Esophagus squamous epithelium (tissue), 5 donors: ENCODE measurements at regions not wholly inside any gene's neighbourhood (a gene's known extent, or its start where the extent isn't known, plus 50 kb on each side); places are given as distances from the start of the nearest gene placed in this dataset.

Experiments
- DNase-seq: peaks from one replicate; lab custom pipeline; 2025; lab: John Stamatoyannopoulos, UW
- H3K27ac ChIP-seq, 4 donors: fragments of 200-600 bp; sonication (generic); one replicate each; pipeline ENCODE4 v1.5.1; 2016 to 2019; ENCODE audit warnings: mild to moderate bottlenecking in 1 of 4
- H3K27me3 ChIP-seq, 4 donors: fragments of 200-600 bp; sonication (generic); 1 replicate in 3 of 4; 2 replicates in 1 of 4; pipeline versions ENCODE4 v1.5.1 to v1.6.0; 2017 to 2021; ENCODE audit warnings: antibody characterized with exemption in 1 of 4
- H3K36me3 ChIP-seq, 3 donors: fragments of 200-600 bp; sonication (generic); one replicate each; pipeline ENCODE4 v1.5.1; 2016 to 2019
- H3K4me1 ChIP-seq, 3 donors: fragments of 200-600 bp; sonication (generic); one replicate each; pipeline ENCODE4 v1.5.1; 2017 to 2019
- H3K4me3 ChIP-seq, 4 donors: fragments of 200-600 bp; sonication (generic); 1 replicate in 3 of 4; 2 replicates in 1 of 4; pipeline ENCODE4 v1.5.1; 2016 to 2019; ENCODE audit warnings: mild to moderate bottlenecking in 2 of 4, moderate library complexity in 1 of 4
- H3K9me3 ChIP-seq, 3 donors: fragments of 200-600 bp; sonication (generic); one replicate each; pipeline ENCODE4 v1.5.1; 2016 to 2019
- POLR2A ChIP-seq, 4 donors: fragments of 450-650 bp; IDR thresholded peaks; one replicate each; pipeline ENCODE4 v1.6.1; 2017; ENCODE audit warnings: antibody characterized with exemption in 4 of 4, mild to moderate bottlenecking in 4 of 4, moderate library complexity in 3 of 4
- WGBS, 2 donors: methylation state at CpG; one replicate each; pipeline ENCODE4 v1.1.5; 2018; 5-methylcytosine and 5-hydroxymethylcytosine counted together
- intact Hi-C: fragments of 100-400 bp; cut with DNase I; formaldehyde crosslinking; loops from one replicate; pipeline ENCODE4 v1.15.0; 2022
- TF ChIP-seq, protein P1 (sequence below), 6 experiments: fragments of 450-650 bp in 4 of 6; fragments of 200-600 bp in 2 of 6; sonication (generic) in 2 of 6; IDR thresholded peaks; one replicate each; pipeline ENCODE4 v1.5.1; 2016 to 2019; ENCODE audit warnings: antibody characterized with exemption in 6 of 6, mild to moderate bottlenecking in 4 of 6, moderate library complexity in 4 of 6
- donor health status: DM: yes; HTN: yes; CAD: no.

DNA sequence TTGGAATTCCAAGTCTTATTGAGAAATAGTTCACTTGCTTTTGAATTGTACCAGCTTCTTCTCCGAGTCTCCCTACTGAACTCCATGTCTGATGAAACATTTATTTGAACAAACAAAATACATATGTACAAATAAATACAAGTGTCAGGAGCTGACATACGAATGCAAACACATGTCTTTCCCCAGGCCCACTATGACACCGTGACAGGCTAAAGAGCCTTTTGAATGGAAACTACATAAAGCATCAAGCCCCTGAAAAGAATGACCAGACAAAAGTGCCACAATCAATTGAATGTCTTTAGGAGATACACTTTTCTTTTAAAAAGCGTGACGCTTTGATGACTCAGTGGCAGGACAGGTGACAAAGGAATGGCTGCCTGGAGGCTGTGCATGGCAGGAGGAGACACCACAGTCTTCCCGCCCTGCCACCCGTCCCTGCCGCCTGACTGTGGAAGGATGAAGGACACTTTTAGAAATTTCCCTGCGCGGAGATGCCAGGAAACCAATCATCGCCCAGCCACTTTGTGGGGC is 112.4 kb upstream of the BNC2 start:
- no peak for DNase-seq
- H3K27ac ChIP-seq, result no peak overlapping the region
- H3K36me3 ChIP-seq, result no peaks in the 10 kb centered on the region
- intact Hi-C loops, result no loop called here
- H3K4me3 ChIP-seq, result no peak overlapping the region
- no peaks in the 10 kb centered on the region for H3K9me3 ChIP-seq
- TF ChIP-seq, protein P1, sequence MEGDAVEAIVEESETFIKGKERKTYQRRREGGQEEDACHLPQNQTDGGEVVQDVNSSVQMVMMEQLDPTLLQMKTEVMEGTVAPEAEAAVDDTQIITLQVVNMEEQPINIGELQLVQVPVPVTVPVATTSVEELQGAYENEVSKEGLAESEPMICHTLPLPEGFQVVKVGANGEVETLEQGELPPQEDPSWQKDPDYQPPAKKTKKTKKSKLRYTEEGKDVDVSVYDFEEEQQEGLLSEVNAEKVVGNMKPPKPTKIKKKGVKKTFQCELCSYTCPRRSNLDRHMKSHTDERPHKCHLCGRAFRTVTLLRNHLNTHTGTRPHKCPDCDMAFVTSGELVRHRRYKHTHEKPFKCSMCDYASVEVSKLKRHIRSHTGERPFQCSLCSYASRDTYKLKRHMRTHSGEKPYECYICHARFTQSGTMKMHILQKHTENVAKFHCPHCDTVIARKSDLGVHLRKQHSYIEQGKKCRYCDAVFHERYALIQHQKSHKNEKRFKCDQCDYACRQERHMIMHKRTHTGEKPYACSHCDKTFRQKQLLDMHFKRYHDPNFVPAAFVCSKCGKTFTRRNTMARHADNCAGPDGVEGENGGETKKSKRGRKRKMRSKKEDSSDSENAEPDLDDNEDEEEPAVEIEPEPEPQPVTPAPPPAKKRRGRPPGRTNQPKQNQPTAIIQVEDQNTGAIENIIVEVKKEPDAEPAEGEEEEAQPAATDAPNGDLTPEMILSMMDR (IDR thresholded peaks at IDR 0.05), result no peak
- TF ChIP-seq POLR2A (IDR thresholded peaks at IDR 0.05), result no peak
- no peaks in the 10 kb centered on the region for H3K27me3 ChIP-seq
- peaks cover 0 to 23% (median 12%) of the 10 kb centered on the region in 3 donors for H3K4me1 ChIP-seq
- WGBS, 2 donors, result 87 to 90% methylated on average over 11 of the region's 11 CpGs

DNA sequence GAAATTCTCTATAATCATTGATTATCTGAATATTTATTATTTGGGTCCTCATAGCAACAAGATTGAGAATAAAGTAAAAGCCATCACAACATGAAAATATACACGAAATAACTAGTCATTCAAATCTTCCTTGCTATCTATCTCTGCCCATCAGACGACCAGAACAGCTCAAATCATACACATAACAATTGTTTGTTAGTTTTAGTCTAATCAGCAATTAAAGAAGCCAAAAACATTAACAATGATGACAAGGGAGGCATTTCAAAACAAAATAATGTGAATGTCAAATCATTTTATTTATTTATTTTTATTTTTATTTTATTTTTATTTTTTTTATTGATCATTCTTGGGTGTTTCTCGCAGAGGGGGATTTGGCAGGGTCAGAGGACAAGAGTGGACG is 106.0 kb upstream of the BNC2 start:
- no peaks in the 10 kb centered on the region for H3K9me3 ChIP-seq
- no peak overlapping the region for H3K27ac ChIP-seq
- 78 to 83% methylated on average over 4 of the region's 4 CpGs for WGBS, 2 donors
- H3K4me3 ChIP-seq, result no peak overlapping the region
- no peaks in the 10 kb centered on the region for H3K4me1 ChIP-seq
- no peaks in the 10 kb centered on the region for H3K27me3 ChIP-seq
- intact Hi-C loops, result no loop called here
- H3K36me3 ChIP-seq, result no peaks in the 10 kb centered on the region
- DNase-seq, result no peak
- TF ChIP-seq, protein P1 (IDR thresholded peaks at IDR 0.05), result no peak

- no peak overlapping the region for H3K27ac ChIP-seq
- H3K4me1 ChIP-seq, result no peaks in the 10 kb centered on the region
- no peaks in the 10 kb centered on the region for H3K9me3 ChIP-seq
- no peaks in the 10 kb centered on the region for H3K36me3 ChIP-seq
- H3K4me3 ChIP-seq, result no peak overlapping the region
- no peak for DNase-seq
- no peaks in the 10 kb centered on the region for H3K27me3 ChIP-seq
- intact Hi-C loops, result no loop called here
- TF ChIP-seq, protein P1 (IDR thresholded peaks at IDR 0.05), result no peak
- no peak for TF ChIP-seq POLR2A (IDR thresholded peaks at IDR 0.05)
- 54 to 58% methylated on average over 5 of the region's 5 CpGs for WGBS, 2 donors
Observed at GRCh38 chr9:16974436-16974835, 104.0 kb upstream of the BNC2 start.

- WGBS, 2 donors, result 68 to 93% methylated on average over 3 of the region's 3 CpGs
- Histone ChIP-seq H3K4me1 (no peaks in the 10 kb centered on the region), H3K9me3 (no peaks in the 10 kb centered on the region), H3K27ac (no peak overlapping the region), H3K4me3 (no peak overlapping the region), H3K27me3 (no peaks in the 10 kb centered on the region), H3K36me3 (no peaks in the 10 kb centered on the region)
- intact Hi-C loops, result no loop called here
- TF ChIP-seq, protein P1 (IDR thresholded peaks at IDR 0.05), result no peak
- no peak for TF ChIP-seq POLR2A (IDR thresholded peaks at IDR 0.05)
- no peak for DNase-seq
Observed at GRCh38 chr9:16970321-16970720, 99.9 kb upstream of the BNC2 start.

DNA sequence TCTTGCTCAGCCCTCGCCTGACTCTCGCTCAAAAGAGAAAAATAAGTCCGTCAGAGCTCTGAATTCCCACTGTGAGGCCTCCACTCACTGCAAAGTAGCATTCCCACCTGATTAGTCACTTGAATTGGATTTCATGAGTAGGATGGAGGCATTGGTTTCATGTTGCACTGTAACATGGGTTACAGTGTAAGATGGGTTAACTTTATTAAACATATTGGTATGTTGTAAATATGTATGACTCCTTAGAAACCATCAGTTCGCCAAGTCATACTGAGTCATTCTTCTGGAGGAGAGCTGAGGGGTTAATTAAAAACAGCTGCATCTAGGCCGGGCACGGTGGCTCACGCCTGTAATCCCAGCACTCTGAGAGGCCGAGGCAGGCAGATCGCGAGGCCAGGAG is 93.8 kb upstream of the BNC2 start:
- Histone ChIP-seq H3K4me3 (no peak overlapping the region), H3K9me3 (no peaks in the 10 kb centered on the region), H3K36me3 (no peaks in the 10 kb centered on the region), H3K27me3 (no peaks in the 10 kb centered on the region), H3K27ac (no peak overlapping the region), H3K4me1 (no peaks in the 10 kb centered on the region)
- WGBS, 2 donors, result 74 to 91% methylated on average over 10 of the region's 10 CpGs
- intact Hi-C loops, result no loop called here
- no peak for TF ChIP-seq POLR2A (IDR thresholded peaks at IDR 0.05)
- TF ChIP-seq, protein P1 (IDR thresholded peaks at IDR 0.05), result no peak
- DNase-seq, result no peak
